Left ventricle myocardium inferior (tissue), 1 donor: ENCODE measurements at regions not wholly inside any gene's neighbourhood (a gene's known extent, or its start where the extent isn't known, plus 50 kb on each side); places are given as distances from the start of the nearest gene placed in this dataset.
"Not testable (repeated sequence)": the region's sequence is repeated elsewhere in the genome, so short reads cannot be mapped to it uniquely, and the experiment has no call there.

Experiments
- DNase-seq: peaks from one replicate; pipeline ENCODE4 v3.0.0-alpha.2; 2020
- H3K27ac ChIP-seq: fragments of 200-600 bp; replicated peaks from 2 replicates; pipeline ENCODE4 v1.8.0; 2021
- H3K27me3 ChIP-seq: fragments of 200-600 bp; 2 replicates; pipeline ENCODE4 v1.8.0; 2021; ENCODE audit warnings: low read depth
- H3K36me3 ChIP-seq: fragments of 200-600 bp; 2 replicates; pipeline ENCODE4 v1.8.0; 2021
- H3K4me1 ChIP-seq: fragments of 200-600 bp; 2 replicates; pipeline ENCODE4 v1.8.0; 2021
- H3K4me3 ChIP-seq: fragments of 200-600 bp; 2 replicates; pipeline ENCODE4 v1.8.0; 2021; ENCODE audit warnings: mild to moderate bottlenecking, moderate library complexity
- H3K9me3 ChIP-seq: fragments of 200-600 bp; replicated peaks from 2 replicates; pipeline ENCODE4 v1.8.0; 2021
- intact Hi-C: fragments of 100-400 bp; cut with micrococcal nuclease; formaldehyde crosslinking; loops from one replicate; pipeline ENCODE4 v1.11.0; 2022
- TF ChIP-seq, protein P1 (sequence below): fragments of 200-600 bp; IDR thresholded peaks from 2 replicates; pipeline ENCODE4 v1.8.0; 2021; ENCODE audit warnings: antibody characterized with exemption, mild to moderate bottlenecking, borderline replicate concordance
- donor health status: DM: no; HTN: yes; CAD: no; lungs with severe emphysema.

DNA sequence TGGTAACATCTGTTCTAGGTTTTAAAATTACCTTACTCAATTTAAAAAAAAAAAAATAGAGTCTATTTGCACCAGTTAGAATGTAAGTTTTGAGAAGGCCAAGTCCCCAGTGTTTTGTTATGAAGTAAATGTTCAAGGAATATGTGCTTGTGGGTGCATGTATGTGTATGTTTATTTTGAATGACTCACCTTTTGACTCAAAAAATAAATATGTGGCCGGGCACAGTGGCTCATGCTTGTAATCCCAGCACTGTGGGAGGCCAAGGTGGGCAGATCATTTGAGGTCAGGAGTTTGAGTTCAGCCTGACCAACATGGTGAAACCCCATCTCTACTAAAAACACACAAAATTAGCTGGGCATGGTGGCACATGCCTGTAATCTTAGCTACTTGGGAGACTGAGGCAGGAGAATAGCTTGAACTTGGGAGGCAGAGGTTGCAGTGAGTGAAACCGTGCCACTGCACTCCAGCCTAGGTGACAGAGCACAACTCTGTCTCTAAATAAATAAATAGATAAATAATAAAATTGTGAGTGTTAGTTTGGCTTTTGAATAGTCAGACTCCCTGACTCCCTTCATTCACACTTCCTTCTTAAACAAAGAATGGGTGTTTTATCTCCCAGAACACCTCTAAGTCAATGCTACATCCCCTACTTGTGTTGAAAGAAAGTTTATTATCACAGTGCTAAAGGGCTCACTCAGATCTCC is 511.3 kb upstream of the PCDH7 start:
- no peaks in the 10 kb centered on the region for H3K4me1 ChIP-seq
- no peak for DNase-seq
- H3K4me3 ChIP-seq: no peak overlapping the region
- TF ChIP-seq, protein P1, sequence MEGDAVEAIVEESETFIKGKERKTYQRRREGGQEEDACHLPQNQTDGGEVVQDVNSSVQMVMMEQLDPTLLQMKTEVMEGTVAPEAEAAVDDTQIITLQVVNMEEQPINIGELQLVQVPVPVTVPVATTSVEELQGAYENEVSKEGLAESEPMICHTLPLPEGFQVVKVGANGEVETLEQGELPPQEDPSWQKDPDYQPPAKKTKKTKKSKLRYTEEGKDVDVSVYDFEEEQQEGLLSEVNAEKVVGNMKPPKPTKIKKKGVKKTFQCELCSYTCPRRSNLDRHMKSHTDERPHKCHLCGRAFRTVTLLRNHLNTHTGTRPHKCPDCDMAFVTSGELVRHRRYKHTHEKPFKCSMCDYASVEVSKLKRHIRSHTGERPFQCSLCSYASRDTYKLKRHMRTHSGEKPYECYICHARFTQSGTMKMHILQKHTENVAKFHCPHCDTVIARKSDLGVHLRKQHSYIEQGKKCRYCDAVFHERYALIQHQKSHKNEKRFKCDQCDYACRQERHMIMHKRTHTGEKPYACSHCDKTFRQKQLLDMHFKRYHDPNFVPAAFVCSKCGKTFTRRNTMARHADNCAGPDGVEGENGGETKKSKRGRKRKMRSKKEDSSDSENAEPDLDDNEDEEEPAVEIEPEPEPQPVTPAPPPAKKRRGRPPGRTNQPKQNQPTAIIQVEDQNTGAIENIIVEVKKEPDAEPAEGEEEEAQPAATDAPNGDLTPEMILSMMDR: no peak
- no peaks in the 10 kb centered on the region for H3K36me3 ChIP-seq
- H3K27ac ChIP-seq: no peak overlapping the region
- no peaks in the 10 kb centered on the region for H3K27me3 ChIP-seq
- H3K9me3 ChIP-seq: peaks cover 14% of the 10 kb centered on the region
- intact Hi-C loops: no loop called here

DNA sequence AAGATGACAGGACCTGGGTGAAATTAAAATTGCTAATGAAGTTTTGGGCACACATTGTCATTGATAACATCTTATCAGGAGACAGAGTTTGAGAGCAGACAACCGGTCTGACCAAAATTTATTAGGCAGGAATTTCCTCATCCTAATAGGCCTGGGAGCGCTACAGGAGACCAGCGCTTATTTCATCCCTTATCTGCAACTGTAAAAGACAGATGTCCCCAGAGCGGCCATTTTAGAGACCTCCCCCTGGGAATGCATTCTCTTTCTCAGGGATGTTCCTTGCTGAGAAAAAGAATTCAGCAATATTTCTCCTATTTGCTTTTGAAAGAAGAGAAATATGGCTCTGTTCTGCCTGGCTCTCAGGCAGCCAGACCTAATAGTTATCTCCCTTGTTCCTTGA is 504.2 kb upstream of the PCDH7 start:
- peaks cover 45% of the 10 kb centered on the region for H3K9me3 ChIP-seq
- DNase-seq, H3K36me3 ChIP-seq, H3K27me3 ChIP-seq, intact Hi-C loops, H3K27ac ChIP-seq, H3K4me3 ChIP-seq, H3K4me1 ChIP-seq: not testable (repeated sequence)

DNA sequence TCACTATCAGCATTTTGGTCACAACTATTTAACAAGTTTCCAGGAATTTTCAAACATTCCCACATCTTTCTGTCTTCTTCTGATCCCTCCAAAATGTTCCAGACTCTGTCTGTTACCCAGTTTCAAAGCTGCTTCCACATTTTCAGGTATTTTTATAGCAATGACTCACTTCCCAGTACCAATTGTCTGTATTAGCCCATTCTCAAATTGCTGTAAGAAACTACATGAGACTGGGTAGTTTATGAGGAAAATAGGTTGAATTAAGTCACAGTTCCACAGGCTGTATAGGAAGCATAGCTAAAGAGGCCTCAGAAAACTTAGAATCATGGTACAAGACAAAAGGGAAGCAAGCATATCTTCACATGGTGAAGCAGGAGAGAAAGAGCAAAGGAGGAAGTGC is 475.0 kb upstream of the PCDH7 start:
- H3K27me3 ChIP-seq: no peaks in the 10 kb centered on the region
- DNase-seq: no peak
- TF ChIP-seq, protein P1: no peak
- intact Hi-C loops: no loop called here
- H3K4me1 ChIP-seq: no peaks in the 10 kb centered on the region
- peaks cover 55% of the 10 kb centered on the region for H3K9me3 ChIP-seq
- no peak overlapping the region for H3K27ac ChIP-seq
- H3K36me3 ChIP-seq: no peaks in the 10 kb centered on the region
- H3K4me3 ChIP-seq: no peak overlapping the region

DNA sequence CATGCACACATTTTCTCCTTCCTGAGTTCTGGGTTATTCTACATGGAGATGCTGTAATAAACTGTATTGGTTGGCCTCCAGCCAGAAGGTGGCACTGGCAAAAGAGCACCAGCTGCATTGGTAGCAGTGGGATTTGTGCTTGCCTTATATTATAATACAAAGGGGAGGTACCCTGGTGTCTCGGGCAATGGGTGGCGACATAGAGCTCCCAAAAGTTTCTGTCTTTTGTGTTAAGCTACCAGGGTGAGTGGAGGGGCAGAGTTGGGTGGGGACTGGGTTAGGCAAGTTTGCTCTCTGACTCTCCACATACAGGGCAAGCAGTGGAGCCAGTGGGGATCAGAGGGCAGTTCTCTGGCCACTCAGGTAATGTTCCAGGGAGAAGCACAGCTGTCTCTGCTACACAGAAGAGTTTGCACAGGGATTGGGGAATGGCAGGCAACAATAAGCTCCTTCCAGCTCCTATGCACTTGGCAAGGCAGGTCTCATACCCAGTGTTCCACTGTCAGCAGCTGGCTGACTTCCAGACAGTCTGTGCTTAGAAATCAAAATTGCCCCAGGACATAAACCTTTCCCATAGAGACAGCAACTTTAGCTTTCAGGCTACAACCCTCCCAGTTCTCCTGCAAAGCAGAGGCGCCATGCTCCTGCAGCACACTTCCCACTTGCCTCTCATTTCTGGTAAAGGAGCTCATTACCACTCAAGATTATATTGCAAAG is 463.9 kb upstream of the PCDH7 start:
- Histone ChIP-seq H3K27ac (no peak overlapping the region), H3K4me1 (no peaks in the 10 kb centered on the region), H3K9me3 (peaks cover 45% of the 10 kb centered on the region), H3K36me3 (no peaks in the 10 kb centered on the region), H3K4me3 (no peak overlapping the region), H3K27me3 (no peaks in the 10 kb centered on the region)
- DNase-seq: no peak
- TF ChIP-seq, protein P1: no peak
- intact Hi-C loops: no loop called here

DNA sequence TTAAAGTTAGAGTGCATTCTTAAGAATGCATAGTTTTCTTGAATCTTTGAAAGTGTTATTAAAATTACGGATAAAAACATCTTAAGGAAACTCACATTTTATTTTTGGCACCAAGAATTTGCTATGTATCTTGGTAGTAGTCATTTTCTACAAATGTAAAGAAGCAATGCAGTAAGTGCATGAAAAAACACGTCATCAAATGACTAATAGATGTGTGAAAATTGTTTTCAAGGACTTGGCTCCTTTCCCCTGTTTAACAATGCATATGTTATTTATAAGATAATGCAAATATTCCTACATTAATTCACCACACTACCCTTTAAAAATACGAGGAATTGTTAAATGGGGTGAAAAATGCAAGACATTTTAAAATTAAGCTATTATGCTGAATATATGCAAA is 461.2 kb upstream of the PCDH7 start:
- Histone ChIP-seq H3K27ac (no peak overlapping the region), H3K36me3 (no peaks in the 10 kb centered on the region), H3K4me3 (no peak overlapping the region), H3K27me3 (no peaks in the 10 kb centered on the region), H3K4me1 (no peaks in the 10 kb centered on the region), H3K9me3 (peaks cover 18% of the 10 kb centered on the region)
- intact Hi-C loops: no loop called here
- TF ChIP-seq, protein P1: no peak
- no peak for DNase-seq

DNA sequence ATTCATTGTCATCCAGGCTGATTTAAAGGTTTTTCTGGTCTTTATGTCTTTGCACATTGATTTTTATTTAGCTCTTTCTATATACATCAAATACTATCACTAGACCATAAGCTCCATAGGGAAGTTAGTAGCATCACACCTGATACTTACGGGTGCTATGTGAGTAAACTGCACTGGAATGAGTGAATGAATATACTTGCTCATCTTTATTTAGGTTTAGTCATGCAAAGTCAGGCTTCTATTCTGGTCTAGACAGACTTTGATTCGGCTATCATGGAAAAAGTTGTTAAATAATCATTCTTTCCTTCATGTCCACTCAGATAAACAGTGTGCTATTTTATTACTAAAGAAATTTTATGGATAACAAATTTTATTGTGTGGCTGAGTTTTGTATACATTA is 457.8 kb upstream of the PCDH7 start:
- TF ChIP-seq, protein P1: no peak
- Histone ChIP-seq H3K36me3 (no peaks in the 10 kb centered on the region), H3K27ac (no peak overlapping the region), H3K27me3 (no peaks in the 10 kb centered on the region), H3K4me3 (no peak overlapping the region), H3K4me1 (no peaks in the 10 kb centered on the region), H3K9me3 (peaks cover 2% of the 10 kb centered on the region)
- no peak for DNase-seq
- intact Hi-C loops: no loop called here
